HCT116 (cell line): ENCODE measurements at regions not wholly inside any gene's neighbourhood (a gene's known extent, or its start where the extent isn't known, plus 50 kb on each side); places are given as distances from the start of the nearest gene placed in this dataset.

Experiments used
- ATAC-seq: fragments of 200-7000 bp; cut with Tn5 transposase; 2 replicates; pipeline ENCODE4 v1.9.1; 2020; ENCODE audit warnings: mild to moderate bottlenecking, moderate library complexity
- BruUV-seq: library from RNA; stranded (reverse); fragments of 400-500 nt; replicated peaks from 2 replicates; lab custom pipeline; 2021; lab: Mats Ljungman, UMichigan
- CTCF ChIA-PET: fragments of 300-600 bp; sonication (Branson Sonifier 250); formaldehyde crosslinking; loops from one replicate; lab custom pipeline; 2021; ENCODE audit warnings: antibody characterized with exemption; lab: Charles Lee
- POLR2A ChIA-PET: fragments of 300-600, 350-600 bp; sonication (Branson Sonifier 250); formaldehyde crosslinking; loops from one replicate; lab custom pipeline; 2021; ENCODE audit warnings: antibody characterized with exemption; lab: Charles Lee
- RAD21 ChIA-PET, 2 experiments: fragments of 300-600 bp; sonication (Branson Sonifier 250); formaldehyde crosslinking; loops; one replicate each; lab custom pipeline; 2023; ENCODE audit warnings: low total read pairs in 2 of 2; ENCODE audit not compliant: uncharacterized antibody in 2 of 2, unreplicated experiment in 2 of 2, low non-redundant PET in 1 of 2; lab: Charles Lee
- DNase-seq: peaks from one replicate; pipeline ENCODE4 v3.0.0-alpha.2; 2010; ENCODE audit warnings: low read depth, low spot score
- H2AFZ ChIP-seq: fragments of 200-600 bp; shearing (Covaris generic), sonication (generic); 2 replicates; pipeline ENCODE4 v1.6.1; 2017; ENCODE audit warnings: low read depth, mixed run types, mixed read lengths, antibody characterized with exemption, low read length; ENCODE audit not compliant: poor library complexity, severe bottlenecking
- H3K27ac ChIP-seq: 2 replicates; pipeline ENCODE4 v1.5.1; 2012; ENCODE audit warnings: low read depth, low read length
- H3K27me3 ChIP-seq: fragments of 200-600 bp; sonication (generic); 2 replicates; pipeline ENCODE4 v1.6.1; 2016; ENCODE audit warnings: mixed run types, low read length, mixed read lengths; ENCODE audit not compliant: insufficient read depth
- H3K36me3 ChIP-seq, 2 experiments: fragments of 200-500 bp in 1 of 2; fragments of 200-600 bp in 1 of 2; sonication (Bioruptor generic) in 1 of 2; sonication (generic) in 1 of 2; 2 replicates each; pipeline versions ENCODE4 v1.5.1 to v1.6.1; 2014 to 2016; ENCODE audit warnings: low read length in 2 of 2, inconsistent platforms in 1 of 2, mixed read lengths in 1 of 2, mixed run types in 1 of 2; ENCODE audit not compliant: insufficient read depth in 2 of 2, control insufficient read depth in 1 of 2
- H3K4me1 ChIP-seq, 2 experiments: fragments of 200-600 bp in 1 of 2; sonication (generic) in 1 of 2; 2 replicates each; pipeline versions ENCODE4 v1.5.1 to v1.6.1; 2012 to 2017; ENCODE audit warnings: low read length in 2 of 2, inconsistent platforms in 1 of 2, mild to moderate bottlenecking in 1 of 2, mixed read lengths in 1 of 2, mixed run types in 1 of 2, moderate library complexity in 1 of 2; ENCODE audit not compliant: insufficient read depth in 2 of 2, control insufficient read depth in 1 of 2
- H3K4me2 ChIP-seq: fragments of 200-600 bp; sonication (generic); 2 replicates; pipeline ENCODE4 v1.6.1; 2017; ENCODE audit warnings: mixed run types, low read length, mixed read lengths
- H3K4me3 ChIP-seq, 2 experiments: fragments of 200-600 bp in 1 of 2; sonication (generic) in 1 of 2; replicated peaks in 1 of 2; 2 replicates each; pipeline ENCODE4 v1.5.1; 2011 to 2016; ENCODE audit warnings: low read length in 2 of 2, control low read depth in 1 of 2, low read depth in 1 of 2, mild to moderate bottlenecking in 1 of 2, mixed read lengths in 1 of 2, mixed run types in 1 of 2
- H3K79me2 ChIP-seq: fragments of 200-600 bp; sonication (generic); 2 replicates; pipeline ENCODE4 v1.6.1; 2017; ENCODE audit warnings: mild to moderate bottlenecking, mixed run types, low read length, moderate library complexity, mixed read lengths; ENCODE audit not compliant: insufficient read depth
- H3K9ac ChIP-seq: fragments of 200-600 bp; sonication (generic); 2 replicates; pipeline ENCODE4 v1.6.1; 2016; ENCODE audit warnings: low read length, mixed read lengths
- H3K9me2 ChIP-seq: fragments of 200-600 bp; sonication (generic), shearing (Covaris generic); 2 replicates; pipeline ENCODE4 v1.6.1; 2017; ENCODE audit warnings: mixed run types, mild to moderate bottlenecking, moderate library complexity; ENCODE audit not compliant: insufficient read depth
- H3K9me3 ChIP-seq, 2 experiments: fragments of 200-500 bp in 1 of 2; fragments of 200-600 bp in 1 of 2; sonication (Bioruptor generic) in 1 of 2; sonication (generic) in 1 of 2; 2 replicates each; pipeline ENCODE4 v1.6.1; 2014 to 2017; ENCODE audit warnings: low read length in 2 of 2, mixed read lengths in 2 of 2, inconsistent platforms in 1 of 2, low read depth in 1 of 2, mild to moderate bottlenecking in 1 of 2, mixed run types in 1 of 2, moderate library complexity in 1 of 2; ENCODE audit not compliant: control insufficient read depth in 1 of 2, insufficient read depth in 1 of 2
- H4K20me1 ChIP-seq: fragments of 200-600 bp; sonication (generic), shearing (Covaris generic); 2 replicates; pipeline ENCODE4 v1.6.1; 2017; ENCODE audit warnings: mixed run types, mild to moderate bottlenecking, moderate library complexity; ENCODE audit not compliant: insufficient read depth
- ATF3 ChIP-seq: IDR thresholded peaks from 2 replicates; pipeline ENCODE4 v1.6.1; 2012
- CEBPB ChIP-seq: IDR thresholded peaks from 2 replicates; pipeline ENCODE4 v1.6.1; 2012; ENCODE audit warnings: low read depth
- CTCF ChIP-seq, 3 experiments: fragments of 200-600 bp in 1 of 3; sonication (generic) in 1 of 3; IDR thresholded peaks in 2 of 3; conservative IDR thresholded peaks in 1 of 3; 2 replicates each; pipeline ENCODE4 v1.5.1; 2012 to 2017; ENCODE audit warnings: low read depth in 2 of 3, low read length in 2 of 3, antibody characterized with exemption in 1 of 3, borderline replicate concordance in 1 of 3, control low read depth in 1 of 3, mild to moderate bottlenecking in 1 of 3, mixed read lengths in 1 of 3, mixed run types in 1 of 3, moderate library complexity in 1 of 3; ENCODE audit not compliant: insufficient read depth in 1 of 3
- EGR1 ChIP-seq: IDR thresholded peaks from 2 replicates; pipeline ENCODE4 v1.6.1; 2012; ENCODE audit warnings: low read depth
- ELF1 ChIP-seq: IDR thresholded peaks from 2 replicates; pipeline ENCODE4 v1.6.1; 2012; ENCODE audit warnings: low read depth, borderline replicate concordance
- EZH2 ChIP-seq: fragments of 200-600 bp; sonication (generic); IDR thresholded peaks from 2 replicates; pipeline ENCODE4 v1.6.1; 2017; ENCODE audit warnings: antibody characterized with exemption, mixed run types
- FOSL1 ChIP-seq: IDR thresholded peaks from 2 replicates; pipeline ENCODE4 v1.6.1; 2012; ENCODE audit warnings: low read depth
- JUND ChIP-seq: IDR thresholded peaks from 2 replicates; pipeline ENCODE4 v1.6.1; 2012
- MAX ChIP-seq: IDR thresholded peaks from 2 replicates; pipeline ENCODE4 v1.6.1; 2012
- POLR2AphosphoS5 ChIP-seq: IDR thresholded peaks from 2 replicates; pipeline ENCODE4 v1.6.1; 2011; ENCODE audit warnings: mild to moderate bottlenecking, low read depth, low read length, moderate library complexity
- RAD21 ChIP-seq: IDR thresholded peaks from 2 replicates; pipeline ENCODE4 v1.6.1; 2012; ENCODE audit warnings: low read depth, mild to moderate bottlenecking
- REST ChIP-seq: IDR thresholded peaks from 2 replicates; pipeline ENCODE4 v1.6.1; 2012; ENCODE audit warnings: low read depth
- SIN3A ChIP-seq: IDR thresholded peaks from 2 replicates; pipeline ENCODE4 v1.6.1; 2012; ENCODE audit warnings: low read depth
- SRF ChIP-seq: IDR thresholded peaks from 2 replicates; pipeline ENCODE4 v1.6.1; 2012; ENCODE audit warnings: low read depth
- TCF7L2 ChIP-seq: IDR thresholded peaks from 2 replicates; pipeline ENCODE4 v1.7.0; 2011; ENCODE audit warnings: borderline replicate concordance, inconsistent platforms; ENCODE audit not compliant: insufficient read depth, insufficient read length; ENCODE audit errors: extremely low read depth
- YY1 ChIP-seq: IDR thresholded peaks from 2 replicates; pipeline ENCODE4 v1.6.1; 2011; ENCODE audit warnings: low read length, low read depth, moderate library complexity, mild to moderate bottlenecking; ENCODE audit not compliant: insufficient replicate concordance; ENCODE audit errors: extremely low read depth
- ZBTB33 ChIP-seq: IDR thresholded peaks from 2 replicates; pipeline ENCODE4 v1.6.1; 2011; ENCODE audit warnings: mild to moderate bottlenecking, low read length, moderate library complexity; ENCODE audit not compliant: insufficient replicate concordance; ENCODE audit errors: extremely low read depth
- ZFX ChIP-seq: fragments of 450-650 bp; IDR thresholded peaks from 2 replicates; pipeline ENCODE4 v1.6.1; 2017
- ZNF274 ChIP-seq: fragments of 200-500 bp; sonication (Bioruptor generic); IDR thresholded peaks from 2 replicates; pipeline ENCODE4 v1.6.1; 2014; ENCODE audit warnings: mild to moderate bottlenecking, low read depth, low read length, inconsistent platforms
- intact Hi-C: fragments of 100-400 bp; cut with micrococcal nuclease; formaldehyde crosslinking; loops from 2 replicates; pipeline ENCODE4 v1.10.0; 2022

- TF ChIP-seq REST (no peak), EGR1 (no peak)
These were observed 57.0 kb upstream of the RGS7 start (continued) for GRCh38 chr1:241413974-241414373.

GRCh38 chr1:241413386-241413785 lies 56.4 kb upstream of the RGS7 start:
- RAD21 ChIA-PET, result no interaction called here
- Histone ChIP-seq H3K9me3 (no peaks in the 10 kb centered on the region), H3K27ac (no peak overlapping the region), H3K4me2 (no peak overlapping the region), H4K20me1 (no peaks in the 10 kb centered on the region), H3K9me2 (no peaks in the 10 kb centered on the region), H3K4me1 (no peaks in the 10 kb centered on the region), H3K36me3 (no peaks in the 10 kb centered on the region), H3K4me3 (no peak overlapping the region), H2AFZ (no peak overlapping the region), H3K9ac (no peak overlapping the region), H3K27me3 (no peaks in the 10 kb centered on the region), H3K79me2 (no peaks in the 10 kb centered on the region)
- CTCF ChIA-PET, result no interaction called here
- POLR2A ChIA-PET, result no interaction called here
- DNase-seq, result no peak
- intact Hi-C loops, result no loop called here
- no TSS peak for BruUV-seq
- no peak for TF ChIP-seq FOSL1
- no peak for TF ChIP-seq CTCF (IDR thresholded peaks at IDR 0.05 in 2 of 3, conservative IDR thresholded peaks at IDR 0.05 in 1 of 3; ENCODE audit: borderline replicate concordance in 1 of 3, insufficient read depth in 1 of 3, low read depth in 2 of 3, low read length in 2 of 3)
- TF ChIP-seq JUND, result no peak
- no peak for TF ChIP-seq POLR2AphosphoS5
- no peak for TF ChIP-seq ZFX
- TF ChIP-seq YY1, result no peak
- TF ChIP-seq RAD21, result no peak
- no peak for TF ChIP-seq EGR1
- TF ChIP-seq ZNF274, result no peak
- TF ChIP-seq ATF3, result no peak
- no peak for TF ChIP-seq CEBPB
- no peak for TF ChIP-seq EZH2
- TF ChIP-seq SIN3A, result no peak
- no peak for TF ChIP-seq SRF
- no peak for TF ChIP-seq ELF1
- no peak for TF ChIP-seq MAX
- no peak for TF ChIP-seq ZBTB33
- no peak for TF ChIP-seq TCF7L2
- ATAC-seq, result no peak
